GM23248 (cell line): ENCODE measurements at regions not wholly inside any gene's neighbourhood (a gene's known extent, or its start where the extent isn't known, plus 50 kb on each side); places are given as distances from the start of the nearest gene placed in this dataset.

Experiments used
- DNase-seq: peaks from one replicate; pipeline ENCODE4 v3.0.0-alpha.2; 2015
- H2AFZ ChIP-seq: fragments of 200-600 bp; sonication (generic); 2 replicates; pipeline ENCODE4 v1.6.1; 2016; ENCODE audit warnings: antibody characterized with exemption
- H3F3A ChIP-seq: fragments of 200-600 bp; sonication (generic); 2 replicates; pipeline ENCODE4 v1.6.1; 2016; ENCODE audit warnings: mild to moderate bottlenecking, antibody characterized with exemption, mixed run types; ENCODE audit not compliant: insufficient read depth
- H3K27ac ChIP-seq: fragments of 200-600 bp; sonication (generic); 2 replicates; pipeline ENCODE4 v1.5.1; 2016; ENCODE audit warnings: mild to moderate bottlenecking
- H3K27me3 ChIP-seq: fragments of 200-600 bp; sonication (generic); replicated peaks from 2 replicates; pipeline ENCODE4 v1.6.1; 2016; ENCODE audit warnings: mild to moderate bottlenecking; ENCODE audit not compliant: insufficient read depth
- H3K36me3 ChIP-seq: fragments of 200-600 bp; sonication (generic); 2 replicates; pipeline ENCODE4 v1.6.1; 2016; ENCODE audit warnings: low read depth, mild to moderate bottlenecking
- H3K4me1 ChIP-seq: fragments of 200-600 bp; sonication (generic); 2 replicates; pipeline ENCODE4 v1.6.1; 2016; ENCODE audit warnings: mild to moderate bottlenecking; ENCODE audit not compliant: insufficient read depth
- H3K4me2 ChIP-seq: fragments of 200-600 bp; sonication (generic); one replicate; pipeline ENCODE4 v1.6.1; 2016; ENCODE audit warnings: mild to moderate bottlenecking; ENCODE audit not compliant: unreplicated experiment
- H3K4me3 ChIP-seq: fragments of 200-600 bp; sonication (generic); 2 replicates; pipeline ENCODE4 v1.5.1; 2016; ENCODE audit warnings: mild to moderate bottlenecking
- H3K79me2 ChIP-seq: fragments of 200-600 bp; sonication (generic); 2 replicates; pipeline ENCODE4 v1.6.1; 2016; ENCODE audit warnings: mild to moderate bottlenecking; ENCODE audit not compliant: insufficient read depth
- H3K9ac ChIP-seq: fragments of 200-600 bp; sonication (generic); 2 replicates; pipeline ENCODE4 v1.6.1; 2016; ENCODE audit warnings: mild to moderate bottlenecking
- H3K9me2 ChIP-seq: fragments of 200-600 bp; sonication (generic); 2 replicates; pipeline ENCODE4 v1.6.1; 2016; ENCODE audit warnings: mixed run types, mild to moderate bottlenecking, moderate library complexity; ENCODE audit not compliant: insufficient read depth
- H3K9me3 ChIP-seq: fragments of 200-600 bp; sonication (generic); one replicate; pipeline ENCODE4 v1.6.1; 2017; ENCODE audit warnings: low read depth
- H4K20me1 ChIP-seq: fragments of 200-600 bp; sonication (generic); 2 replicates; pipeline ENCODE4 v1.6.0; 2016; ENCODE audit not compliant: insufficient read depth
- EZH2 ChIP-seq: fragments of 200-600 bp; sonication (generic); IDR thresholded peaks from 2 replicates; pipeline ENCODE4 v1.6.1; 2018; ENCODE audit warnings: antibody characterized with exemption, mild to moderate bottlenecking; ENCODE audit not compliant: insufficient read depth, poor library complexity, severe bottlenecking
- EZH2phosphoT487 ChIP-seq: fragments of 200-600 bp; sonication (generic); IDR thresholded peaks from 2 replicates; pipeline ENCODE4 v1.6.1; 2018; ENCODE audit warnings: antibody characterized with exemption, moderate library complexity, mild to moderate bottlenecking, low read depth; ENCODE audit not compliant: insufficient read depth
- WGBS, 2 experiments: methylation state at CpG; one replicate each; pipeline ENCODE4 v1.1.6; 2015 to 2017; ENCODE audit warnings: low lambda C conversion rate in 2 of 2, low coverage in 1 of 2; ENCODE audit errors: missing lambda C conversion rate in 2 of 2; 5-methylcytosine and 5-hydroxymethylcytosine counted together
- in situ Hi-C: fragments of 300-500 bp; cut with MboI; formaldehyde crosslinking; loops from 2 replicates; pipeline ENCODE4 v1.15.0; 2020

- no peaks in the 10 kb centered on the region for H3K27me3 ChIP-seq
- no peaks in the 10 kb centered on the region for H3K36me3 ChIP-seq
- no peaks in the 10 kb centered on the region for H3K9me3 ChIP-seq
- H3K4me3 ChIP-seq: no peak overlapping the region
- H3K9ac ChIP-seq: peak overlapping the region; percentile 83; the same call in 1 of the 2 replicates
- no peak for DNase-seq
- H3K4me2 ChIP-seq: no peak overlapping the region
- no peaks in the 10 kb centered on the region for H3K9me2 ChIP-seq
- H2AFZ ChIP-seq: no peak overlapping the region
- in situ Hi-C loops: loop anchor here (10.0 kb wide), 2 partner anchors 257 to 367 kb away; partner anchors contain the start of gene IRF2BP2
- H3F3A ChIP-seq: peaks cover 61% of the 10 kb centered on the region
- no peaks in the 10 kb centered on the region for H4K20me1 ChIP-seq
- WGBS, 2 experiments: 92 to 100% methylated on average over 2 of the region's 2 CpGs
- peaks cover 70% of the 10 kb centered on the region for H3K4me1 ChIP-seq
- peak overlapping the region; percentile 99 for H3K27ac ChIP-seq
- no peaks in the 10 kb centered on the region for H3K79me2 ChIP-seq
- TF ChIP-seq EZH2: no peak
- no peak for TF ChIP-seq EZH2phosphoT487
Measured at GRCh38 chr1:234981758-234982157, 146.9 kb downstream of the TOMM20 start.

- H3K4me3 ChIP-seq: peak overlapping the region; percentile 31
- 0 out of 2 replicates have a peak, but pooled peaks have one; percentile 46 for TF ChIP-seq EZH2phosphoT487
- TF ChIP-seq EZH2: no peak
Measured at GRCh38 chr1:234980645-234981396, 147.8 kb downstream of the TOMM20 start.

DNA sequence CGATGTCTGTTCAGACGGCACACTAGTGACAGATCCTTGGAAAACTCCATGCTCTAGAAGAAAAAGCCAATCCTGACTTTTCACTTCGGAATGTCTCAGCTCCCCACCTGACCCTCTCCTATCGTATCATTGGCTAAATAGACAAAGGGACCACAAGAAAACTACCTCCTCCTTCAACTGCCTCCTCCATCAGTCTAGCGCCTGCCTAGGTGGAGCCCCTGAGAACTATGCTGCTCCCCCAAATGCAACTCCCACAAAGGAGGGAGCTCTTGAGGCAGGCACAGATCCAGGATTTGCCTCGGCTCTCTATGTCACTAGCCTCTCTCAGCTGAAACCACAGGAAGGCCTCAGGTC is 148.4 kb downstream of the TOMM20 start:
- H3K27ac ChIP-seq: peak overlapping the region; percentile 99
- no peaks in the 10 kb centered on the region for H3K36me3 ChIP-seq
- H3K4me2 ChIP-seq: peak overlapping the region; percentile 74
- 42 to 48% methylated on average over 6 of the region's 6 CpGs for WGBS, 2 experiments
- H3K9me3 ChIP-seq: no peaks in the 10 kb centered on the region
- H3K4me1 ChIP-seq: peaks cover 69% of the 10 kb centered on the region
- peak overlapping the region; percentile 46 for H2AFZ ChIP-seq
- H4K20me1 ChIP-seq: no peaks in the 10 kb centered on the region
- no peak for TF ChIP-seq EZH2phosphoT487
- no peak for TF ChIP-seq EZH2
- H3K9ac ChIP-seq: peak overlapping the region; percentile 83
- no peaks in the 10 kb centered on the region for H3K9me2 ChIP-seq
- H3K79me2 ChIP-seq: no peaks in the 10 kb centered on the region
- peak overlapping the region; percentile 31 for H3K4me3 ChIP-seq
- no peak for DNase-seq
- in situ Hi-C loops: loop anchor here (10.0 kb wide), 2 partner anchors 255 to 365 kb away; partner anchors contain the start of gene IRF2BP2
- no peaks in the 10 kb centered on the region for H3K27me3 ChIP-seq
- H3F3A ChIP-seq: peaks cover 72% of the 10 kb centered on the region

More at GRCh38 chr1:234980645-234981396, 147.8 kb downstream of the TOMM20 start:
- H3K27me3 ChIP-seq: no peaks in the 10 kb centered on the region
- in situ Hi-C loops: loop anchor here (10.0 kb wide), 2 partner anchors 256 to 366 kb away; partner anchors contain the start of gene IRF2BP2
- H3K9ac ChIP-seq: peak overlapping the region; percentile 83
- H3K36me3 ChIP-seq: no peaks in the 10 kb centered on the region
- no peaks in the 10 kb centered on the region for H3K9me2 ChIP-seq
- DNase-seq: peak; percentile 98
- no peaks in the 10 kb centered on the region for H4K20me1 ChIP-seq
- no peaks in the 10 kb centered on the region for H3K79me2 ChIP-seq
- 2 to 4% methylated on average over 18 of the region's 18 CpGs for WGBS, 2 experiments
- H2AFZ ChIP-seq: peak overlapping the region; percentile 46
- peaks cover 67% of the 10 kb centered on the region for H3K4me1 ChIP-seq
- no peaks in the 10 kb centered on the region for H3K9me3 ChIP-seq
- peak overlapping the region; percentile 99 for H3K27ac ChIP-seq
- peaks cover 66% of the 10 kb centered on the region for H3F3A ChIP-seq
- peak overlapping the region; percentile 74 for H3K4me2 ChIP-seq

DNA sequence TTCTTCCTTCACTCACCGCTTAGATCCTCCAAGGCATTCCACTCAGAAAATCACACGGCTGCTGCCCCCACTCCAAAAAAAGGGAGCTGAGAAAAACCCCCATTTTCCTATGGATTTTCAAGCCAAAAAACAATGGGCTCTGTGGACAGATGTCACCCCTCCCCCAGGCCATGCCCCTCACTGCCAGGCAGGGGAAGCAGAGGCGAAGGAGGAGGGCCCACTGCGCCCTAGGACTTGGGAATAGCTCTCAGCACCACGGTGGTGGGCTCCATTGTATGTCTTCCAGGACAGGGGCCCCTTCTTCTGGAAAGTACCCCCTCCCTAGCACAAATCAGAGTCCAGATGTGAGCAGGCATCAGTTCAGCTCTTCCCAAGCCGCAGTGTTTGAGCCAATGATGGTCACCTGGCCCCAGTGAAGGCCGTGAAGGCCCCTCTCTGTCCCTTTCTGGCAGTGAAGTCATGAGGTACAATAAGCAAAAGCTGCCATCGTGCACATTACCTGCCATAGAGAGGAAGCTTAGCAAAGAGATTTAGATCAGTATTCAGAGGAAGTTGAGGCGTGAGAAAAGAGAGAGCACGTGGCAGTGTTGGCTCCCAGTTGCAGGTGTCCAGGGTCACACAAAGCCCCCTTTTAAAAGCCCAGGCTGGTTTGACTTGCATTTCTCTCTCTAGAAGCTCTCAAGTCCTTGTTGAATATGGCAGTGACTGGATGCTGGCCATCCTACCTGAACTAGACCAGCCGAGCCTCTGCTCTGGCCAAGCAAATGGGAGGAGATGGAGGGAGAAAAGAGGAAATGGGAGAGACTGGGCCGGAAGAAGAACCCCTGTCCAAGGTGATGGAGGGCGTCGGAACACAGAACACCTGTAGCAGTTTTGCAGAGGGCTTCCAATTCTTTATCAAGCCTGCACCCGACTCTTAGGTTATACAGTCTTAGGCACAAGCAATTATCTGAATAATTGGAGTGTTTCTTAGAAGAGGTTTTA is 149.0 kb downstream of the TOMM20 start:
- DNase-seq: no peak
- Histone ChIP-seq H3K36me3 (no peaks in the 10 kb centered on the region), H3K79me2 (no peaks in the 10 kb centered on the region), H3K9me3 (no peaks in the 10 kb centered on the region), H3K27ac (peak overlapping the region; percentile 99), H3K4me3 (0 out of 2 replicates have a peak overlapping the region, but pooled peaks have one; percentile 0), H3K27me3 (no peaks in the 10 kb centered on the region), H3F3A (peaks cover 72% of the 10 kb centered on the region), H3K9me2 (no peaks in the 10 kb centered on the region), H4K20me1 (no peaks in the 10 kb centered on the region), H3K4me2 (peak overlapping the region; percentile 74), H3K9ac (peak overlapping the region; percentile 83), H2AFZ (no peak overlapping the region), H3K4me1 (peaks cover 69% of the 10 kb centered on the region)
- WGBS, 2 experiments: 82 to 85% methylated on average over 15 of the region's 15 CpGs
- TF ChIP-seq EZH2: no peak
- no peak for TF ChIP-seq EZH2phosphoT487
- in situ Hi-C loops: loop anchor here (10.0 kb wide), 3 partner anchors 105 to 365 kb away; partner anchors contain the start of gene IRF2BP2
